G401 (cell line): ENCODE measurements at regions not wholly inside any gene's neighbourhood (a gene's known extent, or its start where the extent isn't known, plus 50 kb on each side); places are given as distances from the start of the nearest gene placed in this dataset.

Experiments used
- DNase-seq: peaks from one replicate; pipeline ENCODE4 v3.0.0-alpha.2; 2015; ENCODE audit warnings: low spot score
- in situ Hi-C: cut with HindIII; loops from 2 replicates; pipeline ENCODE4 v1.10.0; 2016; ENCODE audit warnings: low sequenced_read_pairs, mixed read lengths

GRCh38 chr3:88621586-88621985 lies 471.8 kb downstream of the C3orf38 start:
- no peak for DNase-seq
- in situ Hi-C loops = no loop called here

GRCh38 chr3:88623709-88624108 lies 473.9 kb downstream of the C3orf38 start:
- no peak for DNase-seq
- in situ Hi-C loops = no loop called here

GRCh38 chr3:88626456-88627120 lies 476.8 kb downstream of the C3orf38 start:
- in situ Hi-C loops = no loop called here
- no peak for DNase-seq

- in situ Hi-C loops = no loop called here
- DNase-seq = no peak
These were observed 478.5 kb upstream of the EPHA3 start for GRCh38 chr3:88628901-88629300.

- DNase-seq = no peak
- in situ Hi-C loops = no loop called here
These were observed 475.2 kb upstream of the EPHA3 start for GRCh38 chr3:88632226-88632625.

- in situ Hi-C loops = no loop called here
These were observed 466.8 kb upstream of the EPHA3 start for GRCh38 chr3:88640581-88640980.

GRCh38 chr3:88641033-88641604 lies 466.3 kb upstream of the EPHA3 start:
- in situ Hi-C loops = no loop called here
- no peak for DNase-seq

More at GRCh38 chr3:88640581-88640980, 466.8 kb upstream of the EPHA3 start:
- no peak for DNase-seq

GRCh38 chr3:88657459-88657858 lies 450.0 kb upstream of the EPHA3 start:
- DNase-seq = no peak
- in situ Hi-C loops = no loop called here

- in situ Hi-C loops = no loop called here
- DNase-seq = no peak
These were observed 446.0 kb upstream of the EPHA3 start for GRCh38 chr3:88661433-88661824.

GRCh38 chr3:88668180-88668579 lies 439.2 kb upstream of the EPHA3 start:
- in situ Hi-C loops = no loop called here
- DNase-seq = no peak

GRCh38 chr3:88671573-88671972 lies 435.8 kb upstream of the EPHA3 start:
- no peak for DNase-seq
- in situ Hi-C loops = no loop called here

GRCh38 chr3:88677298-88677697 lies 430.1 kb upstream of the EPHA3 start:
- DNase-seq = no peak
- in situ Hi-C loops = no loop called here

GRCh38 chr3:88678747-88679146 lies 428.7 kb upstream of the EPHA3 start:
- in situ Hi-C loops = no loop called here
- no peak for DNase-seq

- no peak for DNase-seq
- in situ Hi-C loops = no loop called here
These were observed 417.1 kb upstream of the EPHA3 start for GRCh38 chr3:88690287-88690686.

GRCh38 chr3:88691081-88691480 lies 416.3 kb upstream of the EPHA3 start:
- no peak for DNase-seq
- in situ Hi-C loops = no loop called here

GRCh38 chr3:88703501-88704059 lies 403.8 kb upstream of the EPHA3 start:
- in situ Hi-C loops = no loop called here
- DNase-seq = no peak

GRCh38 chr3:88704338-88704737 lies 403.1 kb upstream of the EPHA3 start:
- DNase-seq = no peak
- in situ Hi-C loops = no loop called here

- DNase-seq = no peak
These were observed 399.6 kb upstream of the EPHA3 start for GRCh38 chr3:88707837-88708236.

GRCh38 chr3:88712552-88712951 lies 394.9 kb upstream of the EPHA3 start:
- in situ Hi-C loops = no loop called here
- no peak for DNase-seq

More at GRCh38 chr3:88707837-88708236, 399.6 kb upstream of the EPHA3 start:
- in situ Hi-C loops = no loop called here

GRCh38 chr3:88713233-88713691 lies 394.2 kb upstream of the EPHA3 start:
- in situ Hi-C loops = no loop called here
- DNase-seq = no peak
